GM12872 (cell line): ENCODE measurements at regions not wholly inside any gene's neighbourhood (a gene's known extent, or its start where the extent isn't known, plus 50 kb on each side); places are given as distances from the start of the nearest gene placed in this dataset.

Experiments
- TF ChIP-seq, protein P1 (sequence below): IDR thresholded peaks from 3 replicates; pipeline ENCODE4 v1.5.1; 2011; ENCODE audit warnings: low read depth, mild to moderate bottlenecking, low read length, moderate library complexity; ENCODE audit not compliant: insufficient read depth

GRCh38 chr20:60358101-60358500, 399.9 kb downstream of the CDH26 start:
- TF ChIP-seq, protein P1, sequence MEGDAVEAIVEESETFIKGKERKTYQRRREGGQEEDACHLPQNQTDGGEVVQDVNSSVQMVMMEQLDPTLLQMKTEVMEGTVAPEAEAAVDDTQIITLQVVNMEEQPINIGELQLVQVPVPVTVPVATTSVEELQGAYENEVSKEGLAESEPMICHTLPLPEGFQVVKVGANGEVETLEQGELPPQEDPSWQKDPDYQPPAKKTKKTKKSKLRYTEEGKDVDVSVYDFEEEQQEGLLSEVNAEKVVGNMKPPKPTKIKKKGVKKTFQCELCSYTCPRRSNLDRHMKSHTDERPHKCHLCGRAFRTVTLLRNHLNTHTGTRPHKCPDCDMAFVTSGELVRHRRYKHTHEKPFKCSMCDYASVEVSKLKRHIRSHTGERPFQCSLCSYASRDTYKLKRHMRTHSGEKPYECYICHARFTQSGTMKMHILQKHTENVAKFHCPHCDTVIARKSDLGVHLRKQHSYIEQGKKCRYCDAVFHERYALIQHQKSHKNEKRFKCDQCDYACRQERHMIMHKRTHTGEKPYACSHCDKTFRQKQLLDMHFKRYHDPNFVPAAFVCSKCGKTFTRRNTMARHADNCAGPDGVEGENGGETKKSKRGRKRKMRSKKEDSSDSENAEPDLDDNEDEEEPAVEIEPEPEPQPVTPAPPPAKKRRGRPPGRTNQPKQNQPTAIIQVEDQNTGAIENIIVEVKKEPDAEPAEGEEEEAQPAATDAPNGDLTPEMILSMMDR, result no peak

- TF ChIP-seq, protein P1, result no peak
These were observed 400.8 kb downstream of the CDH26 start for GRCh38 chr20:60359010-60359409.

DNA sequence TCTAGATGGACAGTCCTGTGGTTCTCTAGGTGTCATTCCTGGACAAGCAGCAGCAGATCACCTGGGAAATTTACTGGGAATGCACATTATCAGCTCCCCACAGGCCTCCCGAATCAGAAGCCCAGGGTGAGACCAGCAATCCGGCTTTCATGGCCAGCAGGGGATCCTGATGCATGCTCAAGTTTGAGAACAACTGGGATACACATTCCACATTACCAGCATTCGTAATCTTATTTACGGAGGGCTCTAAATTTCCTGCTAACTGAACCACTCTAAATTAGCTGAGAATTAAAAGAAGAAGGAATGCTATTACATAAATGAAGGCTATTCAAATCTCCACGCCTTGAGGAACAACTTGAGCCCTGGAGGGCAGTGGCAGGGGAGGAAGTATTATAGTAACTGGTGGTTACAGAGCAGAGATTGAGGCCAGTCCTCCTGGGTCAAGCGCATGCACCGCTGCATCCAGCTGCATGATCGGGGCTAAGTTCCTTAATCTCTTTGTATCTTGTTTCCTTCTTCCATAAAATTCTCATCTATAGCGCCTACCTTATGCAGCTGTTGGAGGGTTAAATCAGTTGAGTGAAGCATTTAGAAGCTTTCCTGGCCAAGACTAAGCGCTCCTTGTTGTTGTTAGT, 403.7 kb downstream of the CDH26 start:
- TF ChIP-seq, protein P1, result no peak

DNA sequence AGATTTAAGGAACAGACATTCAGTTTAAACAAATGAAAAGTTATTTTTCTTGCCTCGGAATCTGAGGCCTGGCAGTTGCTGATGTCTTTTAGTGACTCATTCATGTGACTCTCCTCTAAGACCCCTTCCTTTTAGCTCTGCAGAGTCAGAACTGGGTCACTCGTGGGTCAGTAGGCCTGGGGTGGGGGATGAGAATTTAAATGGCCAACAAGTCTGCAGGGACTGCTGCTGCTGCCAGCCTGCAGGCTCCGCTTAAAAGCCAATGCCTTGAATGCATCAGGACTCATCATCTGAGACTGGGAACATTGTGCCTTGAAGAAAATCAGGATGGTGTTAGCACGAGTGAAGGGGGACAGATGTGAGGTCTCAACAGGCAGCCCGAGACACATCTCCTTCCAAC, 404.3 kb downstream of the CDH26 start:
- TF ChIP-seq, protein P1, result no peak

GRCh38 chr20:60363698-60364097, 405.5 kb downstream of the CDH26 start:
- TF ChIP-seq, protein P1, result no peak

DNA sequence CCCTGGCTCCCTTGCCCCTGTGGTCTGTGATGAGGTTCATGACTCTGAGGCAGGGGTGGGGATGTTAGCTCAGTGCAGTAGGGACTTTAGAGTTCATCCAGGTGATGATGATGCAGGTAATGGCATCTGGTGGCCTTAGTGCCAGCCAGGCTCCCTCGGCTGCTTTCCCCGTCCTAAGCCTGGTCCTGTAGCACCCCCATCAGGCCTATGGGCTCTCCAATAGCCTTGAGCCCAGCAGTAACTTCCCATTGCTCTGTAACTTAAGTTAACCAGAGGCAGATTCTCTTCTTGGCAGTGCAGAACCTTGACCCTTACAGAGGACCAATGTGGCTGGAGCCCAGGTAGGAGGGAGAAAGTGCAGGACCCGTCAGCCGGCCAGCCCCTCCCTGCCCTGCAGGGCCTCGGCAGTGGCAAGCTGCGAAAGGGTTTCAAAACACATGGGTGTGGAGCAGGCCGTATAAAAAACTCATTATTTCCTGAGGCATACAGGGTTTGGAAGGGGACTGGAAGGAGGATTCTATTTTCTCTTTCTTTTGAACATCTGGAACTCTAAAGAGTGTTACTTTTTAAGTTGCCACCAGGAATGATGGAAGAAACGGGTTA, 406.9 kb downstream of the CDH26 start:
- TF ChIP-seq, protein P1, result no peak

GRCh38 chr20:60365882-60366281, 407.7 kb downstream of the CDH26 start:
- TF ChIP-seq, protein P1, result no peak

- TF ChIP-seq, protein P1, result no peak
These were observed 413.2 kb downstream of the CDH26 start for GRCh38 chr20:60371384-60371783.
